ENCODE measurements at regions not wholly inside any gene's neighbourhood (a gene's known extent, or its start where the extent isn't known, plus 50 kb on each side); places are given as distances from the start of the nearest gene placed in this dataset.
"Not testable (repeated sequence)": the region's sequence is repeated elsewhere in the genome, so short reads cannot be mapped to it uniquely, and the experiment has no call there.

- FAIRE-seq: no peak
- no peak for DNase-seq (ENCODE audit: low spot score in 2 of 2)
These were observed 755.7 kb upstream of the SLC8A1 start for GRCh38 chr2:41207578-41207977.

- not testable (repeated sequence) for FAIRE-seq; DNase-seq (ENCODE audit: low spot score in 2 of 2)
These were observed 758.1 kb upstream of the SLC8A1 start for GRCh38 chr2:41210030-41210429.

GRCh38 chr2:41216978-41217377, 765.1 kb upstream of the SLC8A1 start:
- no peak for FAIRE-seq
- DNase-seq (ENCODE audit: low spot score in 2 of 2): no peak

- FAIRE-seq: no peak
- DNase-seq (ENCODE audit: low spot score in 2 of 2): no peak
These were observed 770.7 kb upstream of the SLC8A1 start for GRCh38 chr2:41222593-41222992.

- DNase-seq (ENCODE audit: low spot score in 2 of 2) (no peak), FAIRE-seq (no peak)
These were observed 782.2 kb upstream of the SLC8A1 start for GRCh38 chr2:41234093-41234492.

- FAIRE-seq (no peak), DNase-seq (ENCODE audit: low spot score in 2 of 2) (no peak)
These were observed 789.6 kb upstream of the SLC8A1 start for GRCh38 chr2:41241325-41242000.

- FAIRE-seq (no peak), DNase-seq (ENCODE audit: low spot score in 2 of 2) (no peak)
These were observed 790.1 kb upstream of the SLC8A1 start for GRCh38 chr2:41242001-41242331.

- FAIRE-seq: no peak
- no peak for DNase-seq (ENCODE audit: low spot score in 2 of 2)
These were observed 779.7 kb upstream of the PKDCC start for GRCh38 chr2:41267929-41268659.

GRCh38 chr2:41283079-41283775, 764.6 kb upstream of the PKDCC start:
- FAIRE-seq (no peak), DNase-seq (ENCODE audit: low spot score in 2 of 2) (no peak)

GRCh38 chr2:41293491-41293890, 754.3 kb upstream of the PKDCC start:
- no peak for FAIRE-seq

GRCh38 chr2:41294331-41294730, 753.5 kb upstream of the PKDCC start:
- FAIRE-seq: no peak
- no peak for DNase-seq (ENCODE audit: low spot score in 2 of 2)

More at GRCh38 chr2:41293491-41293890, 754.3 kb upstream of the PKDCC start:
- DNase-seq (ENCODE audit: low spot score in 2 of 2): no peak

GRCh38 chr2:41313082-41313481, 734.7 kb upstream of the PKDCC start:
- DNase-seq (ENCODE audit: low spot score in 2 of 2) (no peak), FAIRE-seq (no peak)

GRCh38 chr2:41314511-41315070, 733.2 kb upstream of the PKDCC start:
- FAIRE-seq (no peak), DNase-seq (ENCODE audit: low spot score in 2 of 2) (no peak)

GRCh38 chr2:41319437-41319836, 728.4 kb upstream of the PKDCC start:
- FAIRE-seq: no peak
- DNase-seq (ENCODE audit: low spot score in 2 of 2): no peak

GRCh38 chr2:41320491-41320890, 727.3 kb upstream of the PKDCC start:
- DNase-seq (ENCODE audit: low spot score in 2 of 2) (no peak), FAIRE-seq (no peak)

- FAIRE-seq (no peak), DNase-seq (ENCODE audit: low spot score in 2 of 2) (no peak)
These were observed 726.5 kb upstream of the PKDCC start for GRCh38 chr2:41321351-41321750.

- no peak for FAIRE-seq
- DNase-seq (ENCODE audit: low spot score in 2 of 2): no peak
These were observed 721.0 kb upstream of the PKDCC start for GRCh38 chr2:41326851-41327250.

GRCh38 chr2:41329040-41329439, 718.8 kb upstream of the PKDCC start:
- FAIRE-seq (no peak), DNase-seq (ENCODE audit: low spot score in 2 of 2) (no peak)

- FAIRE-seq (no peak), DNase-seq (ENCODE audit: low spot score in 2 of 2) (no peak)
These were observed 713.7 kb upstream of the PKDCC start for GRCh38 chr2:41334159-41334558.

- not testable (repeated sequence) for FAIRE-seq
These were observed 712.2 kb upstream of the PKDCC start for GRCh38 chr2:41335573-41335972.

GRCh38 chr2:41337956-41338355, 709.9 kb upstream of the PKDCC start:
- FAIRE-seq: no peak
- no peak for DNase-seq (ENCODE audit: low spot score in 2 of 2)

More at GRCh38 chr2:41335573-41335972, 712.2 kb upstream of the PKDCC start:
- DNase-seq (ENCODE audit: low spot score in 2 of 2): not testable (repeated sequence)
